ENCODE measurements at regions not wholly inside any gene's neighbourhood (a gene's known extent, or its start where the extent isn't known, plus 50 kb on each side); places are given as distances from the start of the nearest gene placed in this dataset.

DNA sequence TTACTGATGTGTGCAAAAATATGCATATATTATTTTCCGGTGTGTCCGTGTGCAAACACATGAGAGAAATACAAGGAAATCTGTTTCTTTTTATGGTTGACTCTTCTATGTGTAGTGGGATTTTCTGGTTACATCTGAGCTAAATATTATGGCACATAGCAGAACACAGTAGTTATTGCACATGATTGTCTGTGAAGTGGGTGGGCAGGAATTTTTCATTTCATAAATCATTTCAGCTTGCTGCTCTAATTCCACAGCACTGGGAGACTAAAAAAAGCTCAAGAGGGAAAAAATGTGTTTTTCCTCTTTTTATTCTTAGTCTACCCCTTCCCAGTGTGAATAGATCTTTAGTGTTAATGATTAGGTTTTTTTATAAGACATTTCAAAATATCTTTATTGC lies 197.9 kb downstream of the MBL2 start:
- TF ChIP-seq POLR2AphosphoS5 (IDR thresholded peaks at IDR 0.05; ENCODE audit: borderline replicate concordance, low read depth, low read length) (no peak), FOXP2 (optimal IDR thresholded peaks at IDR 0.05; ENCODE audit: control extremely low read depth, extremely low read length, insufficient read depth) (no peak)
